Peyer's patch (tissue), 4 donors: ENCODE measurements at regions not wholly inside any gene's neighbourhood (a gene's known extent, or its start where the extent isn't known, plus 50 kb on each side); places are given as distances from the start of the nearest gene placed in this dataset.

Experiments used
- POLR2A ChIP-seq, 2 donors: fragments of 450-650 bp; IDR thresholded peaks; one replicate each; pipeline ENCODE4 v1.5.1; 2017; ENCODE audit warnings: antibody characterized with exemption in 2 of 2, mild to moderate bottlenecking in 2 of 2, moderate library complexity in 2 of 2
- TF ChIP-seq, protein P1 (sequence below), 6 experiments: fragments of 450-650 bp in 4 of 6; fragments of 200-600 bp in 2 of 6; sonication (generic) in 1 of 6; IDR thresholded peaks; one replicate each; pipeline ENCODE4 v1.5.1; 2017 to 2019; ENCODE audit warnings: antibody characterized with exemption in 6 of 6, mild to moderate bottlenecking in 3 of 6, moderate library complexity in 1 of 6

DNA sequence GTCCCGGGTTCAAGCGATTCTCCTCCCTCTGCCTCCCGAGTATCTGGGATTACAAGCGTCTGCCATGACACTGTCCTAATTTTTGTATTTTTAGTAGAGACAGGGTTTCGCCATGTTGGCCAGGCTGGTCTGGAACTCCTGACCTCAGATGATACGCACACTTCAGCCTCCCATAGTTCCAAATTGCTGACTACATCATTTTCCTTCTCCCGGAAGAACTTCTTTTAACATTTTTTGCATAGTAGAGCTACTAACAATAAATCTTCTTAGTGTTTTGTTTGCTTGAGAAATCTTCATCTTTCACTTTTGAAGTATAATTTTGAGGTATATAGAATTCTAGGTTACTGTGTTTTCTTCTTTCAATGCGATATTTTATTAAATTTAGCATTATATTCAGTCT, 1415.1 kb upstream of the RAG2 start:
- TF ChIP-seq, protein P1, sequence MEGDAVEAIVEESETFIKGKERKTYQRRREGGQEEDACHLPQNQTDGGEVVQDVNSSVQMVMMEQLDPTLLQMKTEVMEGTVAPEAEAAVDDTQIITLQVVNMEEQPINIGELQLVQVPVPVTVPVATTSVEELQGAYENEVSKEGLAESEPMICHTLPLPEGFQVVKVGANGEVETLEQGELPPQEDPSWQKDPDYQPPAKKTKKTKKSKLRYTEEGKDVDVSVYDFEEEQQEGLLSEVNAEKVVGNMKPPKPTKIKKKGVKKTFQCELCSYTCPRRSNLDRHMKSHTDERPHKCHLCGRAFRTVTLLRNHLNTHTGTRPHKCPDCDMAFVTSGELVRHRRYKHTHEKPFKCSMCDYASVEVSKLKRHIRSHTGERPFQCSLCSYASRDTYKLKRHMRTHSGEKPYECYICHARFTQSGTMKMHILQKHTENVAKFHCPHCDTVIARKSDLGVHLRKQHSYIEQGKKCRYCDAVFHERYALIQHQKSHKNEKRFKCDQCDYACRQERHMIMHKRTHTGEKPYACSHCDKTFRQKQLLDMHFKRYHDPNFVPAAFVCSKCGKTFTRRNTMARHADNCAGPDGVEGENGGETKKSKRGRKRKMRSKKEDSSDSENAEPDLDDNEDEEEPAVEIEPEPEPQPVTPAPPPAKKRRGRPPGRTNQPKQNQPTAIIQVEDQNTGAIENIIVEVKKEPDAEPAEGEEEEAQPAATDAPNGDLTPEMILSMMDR (IDR thresholded peaks at IDR 0.05), result no peak
- TF ChIP-seq POLR2A (IDR thresholded peaks at IDR 0.05), result no peak
